Progenitor cell of endocrine pancreas (in vitro differentiated cells): ENCODE measurements at regions not wholly inside any gene's neighbourhood (a gene's known extent, or its start where the extent isn't known, plus 50 kb on each side); places are given as distances from the start of the nearest gene placed in this dataset.

ENCODE experiments used
- DNase-seq: peaks from one replicate; pipeline ENCODE4 v3.0.0; 2021; ENCODE audit warnings: low spot score; ENCODE audit not compliant: unreplicated experiment
- H3K27ac Mint-ChIP-seq: 2 replicates; pipeline ENCODE4 v1.8.0; 2021; ENCODE audit warnings: mild to moderate bottlenecking, moderate library complexity, mixed read lengths
- H3K27me3 Mint-ChIP-seq: 2 replicates; pipeline ENCODE4 v1.8.0; 2021; ENCODE audit warnings: mixed read lengths
- H3K36me3 Mint-ChIP-seq: 2 replicates; pipeline ENCODE4 v1.8.0; 2022; ENCODE audit warnings: mixed read lengths; ENCODE audit not compliant: insufficient read depth
- H3K4me1 Mint-ChIP-seq: 2 replicates; pipeline ENCODE4 v1.8.0; 2021; ENCODE audit warnings: low read depth, mixed read lengths
- H3K4me3 Mint-ChIP-seq: 2 replicates; pipeline ENCODE4 v1.8.0; 2021; ENCODE audit warnings: low read depth, mild to moderate bottlenecking, moderate library complexity, mixed read lengths
- H3K9me3 Mint-ChIP-seq: 2 replicates; pipeline ENCODE4 v1.8.0; 2021; ENCODE audit warnings: low read depth, mixed read lengths
- CTCF ChIP-seq: fragments of 200-600 bp; sonication (generic); IDR thresholded peaks from one replicate; pipeline ENCODE4 v1.5.0; 2021; ENCODE audit warnings: antibody characterized with exemption, mild to moderate bottlenecking; ENCODE audit not compliant: unreplicated experiment

GRCh38 chr18:64233851-64234250 is 85.0 kb upstream of the LINC00305 start:
- Mint-ChIP-seq H3K4me1 (peaks cover 17% of the 10 kb centered on the region), H3K9me3 (peaks cover 24% of the 10 kb centered on the region), H3K27me3 (no peaks in the 10 kb centered on the region), H3K36me3 (peaks cover 10% of the 10 kb centered on the region), H3K27ac (no peak overlapping the region), H3K4me3 (no peak overlapping the region)
- DNase-seq: no peak
- no peak for TF ChIP-seq CTCF

- Mint-ChIP-seq H3K9me3 (no peaks in the 10 kb centered on the region), H3K4me1 (no peaks in the 10 kb centered on the region), H3K36me3 (no peaks in the 10 kb centered on the region), H3K27me3 (no peaks in the 10 kb centered on the region), H3K27ac (no peak overlapping the region), H3K4me3 (no peak overlapping the region)
- no peak for DNase-seq
- TF ChIP-seq CTCF: no peak
These were observed 72.1 kb upstream of the LINC00305 start for GRCh38 chr18:64220941-64221340.

- peaks cover 2% of the 10 kb centered on the region for H3K9me3 Mint-ChIP-seq
- no peak for DNase-seq
- H3K27me3 Mint-ChIP-seq: no peaks in the 10 kb centered on the region
- no peaks in the 10 kb centered on the region for H3K4me1 Mint-ChIP-seq
- H3K36me3 Mint-ChIP-seq: no peaks in the 10 kb centered on the region
- no peak overlapping the region for H3K4me3 Mint-ChIP-seq
- no peak overlapping the region for H3K27ac Mint-ChIP-seq
- TF ChIP-seq CTCF: no peak
These were observed 70.6 kb upstream of the LINC00305 start for GRCh38 chr18:64219517-64219916.

- H3K9me3 Mint-ChIP-seq: peaks cover 8% of the 10 kb centered on the region
These were observed 61.6 kb upstream of the LINC00305 start for GRCh38 chr18:64210401-64210949.

GRCh38 chr18:64208516-64208915 is 59.6 kb upstream of the LINC00305 start:
- Mint-ChIP-seq H3K4me1 (peaks cover 30% of the 10 kb centered on the region), H3K27me3 (no peaks in the 10 kb centered on the region), H3K27ac (no peak overlapping the region), H3K9me3 (peaks cover 5% of the 10 kb centered on the region), H3K4me3 (no peak overlapping the region), H3K36me3 (no peaks in the 10 kb centered on the region)
- no peak for TF ChIP-seq CTCF
- DNase-seq: no peak

More at GRCh38 chr18:64210401-64210949, 61.6 kb upstream of the LINC00305 start:
- no peaks in the 10 kb centered on the region for H3K27me3 Mint-ChIP-seq
- no peaks in the 10 kb centered on the region for H3K36me3 Mint-ChIP-seq
- peaks cover 19% of the 10 kb centered on the region for H3K4me1 Mint-ChIP-seq
- DNase-seq: no peak
- TF ChIP-seq CTCF: no peak
- no peak overlapping the region for H3K27ac Mint-ChIP-seq
- H3K4me3 Mint-ChIP-seq: no peak overlapping the region
